OCI-LY7 (cell line): ENCODE measurements at regions not wholly inside any gene's neighbourhood (a gene's known extent, or its start where the extent isn't known, plus 50 kb on each side); places are given as distances from the start of the nearest gene placed in this dataset.

Experiments used
- BruUV-seq: library from RNA; stranded (reverse); fragments of 400-500 nt; replicated peaks from 2 replicates; lab custom pipeline; 2021; lab: Mats Ljungman, UMichigan
- CTCF ChIA-PET: fragments of 300-600 bp; sonication (Branson Sonifier 250); formaldehyde crosslinking; loops from one replicate; lab custom pipeline; 2022; ENCODE audit warnings: antibody characterized with exemption; ENCODE audit not compliant: unreplicated experiment; lab: Charles Lee
- POLR2A ChIA-PET: fragments of 300-600 bp; sonication (Branson Sonifier 250); formaldehyde crosslinking; loops from one replicate; lab custom pipeline; 2022; ENCODE audit warnings: antibody characterized with exemption; lab: Charles Lee
- DNase-seq: peaks from one replicate; pipeline ENCODE4 v3.0.0-alpha.2; 2015; ENCODE audit warnings: low spot score
- H2AFZ ChIP-seq: fragments of 200-600 bp; sonication (generic), shearing (Covaris generic); 2 replicates; pipeline ENCODE4 v1.6.1; 2014; ENCODE audit warnings: mild to moderate bottlenecking, antibody characterized with exemption, low read length, moderate library complexity
- H3K27ac ChIP-seq: fragments of 200-600 bp; sonication (generic); 2 replicates; pipeline ENCODE4 v1.5.1; 2014; ENCODE audit warnings: mixed run types, low read depth, mild to moderate bottlenecking, moderate library complexity, low read length, inconsistent platforms; ENCODE audit not compliant: poor library complexity, severe bottlenecking
- H3K36me3 ChIP-seq: fragments of 200-600 bp; sonication (generic); 2 replicates; pipeline ENCODE4 v1.6.1; 2014; ENCODE audit warnings: mild to moderate bottlenecking, antibody characterized with exemption, low read length, moderate library complexity, mixed read lengths; ENCODE audit not compliant: insufficient read depth
- H3K4me1 ChIP-seq: fragments of 200-600 bp; sonication (generic); 2 replicates; pipeline ENCODE4 v1.5.1; 2014; ENCODE audit warnings: mild to moderate bottlenecking, low read length; ENCODE audit not compliant: insufficient read depth, poor library complexity, severe bottlenecking
- H3K4me2 ChIP-seq: fragments of 200-600 bp; sonication (generic); 2 replicates; pipeline ENCODE4 v1.6.1; 2014; ENCODE audit warnings: mild to moderate bottlenecking, low read length
- H3K4me3 ChIP-seq: fragments of 200-600 bp; sonication (generic); 2 replicates; pipeline ENCODE4 v1.5.1; 2014; ENCODE audit warnings: mild to moderate bottlenecking, low read depth, low read length; ENCODE audit not compliant: poor library complexity, severe bottlenecking
- H3K79me2 ChIP-seq: fragments of 200-600 bp; sonication (generic); 2 replicates; pipeline ENCODE4 v1.6.1; 2016; ENCODE audit warnings: low read depth, mild to moderate bottlenecking, low read length, moderate library complexity, mixed read lengths; ENCODE audit not compliant: insufficient read depth
- H3K9me2 ChIP-seq: fragments of 200-600 bp; sonication (generic); 2 replicates; pipeline ENCODE4 v1.6.1; 2016; ENCODE audit warnings: mild to moderate bottlenecking, low read length, mixed read lengths; ENCODE audit not compliant: insufficient read depth
- H3K9me3 ChIP-seq: fragments of 200-600 bp; sonication (generic); 2 replicates; pipeline ENCODE4 v1.6.1; 2014; ENCODE audit warnings: mild to moderate bottlenecking, mixed run types, low read length, mixed read lengths
- H4K20me1 ChIP-seq: fragments of 200-600 bp; sonication (generic); 2 replicates; pipeline ENCODE4 v1.6.1; 2014; ENCODE audit warnings: mild to moderate bottlenecking, antibody characterized with exemption, low read length, moderate library complexity, mixed read lengths; ENCODE audit not compliant: insufficient read depth
- EZH2phosphoT487 ChIP-seq: fragments of 200-600 bp; sonication (generic); IDR thresholded peaks from 2 replicates; pipeline ENCODE4 v1.6.1; 2018; ENCODE audit warnings: low read depth, borderline replicate concordance, mild to moderate bottlenecking, mixed run types, antibody characterized with exemption, low read length, moderate library complexity, mixed read lengths
- intact Hi-C: fragments of 100-400 bp; cut with micrococcal nuclease; formaldehyde crosslinking; loops from one replicate; pipeline ENCODE4 v1.10.0; 2022; ENCODE audit not compliant: unreplicated experiment
- TF ChIP-seq, protein P1 (sequence below): fragments of 200-600 bp; sonication (generic); conservative IDR thresholded peaks from 2 replicates; pipeline ENCODE4 v1.5.1; 2014; ENCODE audit warnings: mild to moderate bottlenecking, antibody characterized with exemption, low read length, moderate library complexity, mixed read lengths

- H3K36me3 ChIP-seq: no peaks in the 10 kb centered on the region
- no peak overlapping the region for H2AFZ ChIP-seq
- DNase-seq: no peak
- intact Hi-C loops: no loop called here
- no peaks in the 10 kb centered on the region for H3K9me3 ChIP-seq
- no peaks in the 10 kb centered on the region for H3K79me2 ChIP-seq
- ChIA-PET POLR2A (interaction anchor here (2.3 kb wide), 1 partner anchor 30 kb away, joined by 7 read pairs; no protein-coding TSS in a partner anchor), CTCF (no interaction called here)
- no peak overlapping the region for H3K4me2 ChIP-seq
- H4K20me1 ChIP-seq: no peaks in the 10 kb centered on the region
- no peak overlapping the region for H3K27ac ChIP-seq
- TF ChIP-seq, protein P1, sequence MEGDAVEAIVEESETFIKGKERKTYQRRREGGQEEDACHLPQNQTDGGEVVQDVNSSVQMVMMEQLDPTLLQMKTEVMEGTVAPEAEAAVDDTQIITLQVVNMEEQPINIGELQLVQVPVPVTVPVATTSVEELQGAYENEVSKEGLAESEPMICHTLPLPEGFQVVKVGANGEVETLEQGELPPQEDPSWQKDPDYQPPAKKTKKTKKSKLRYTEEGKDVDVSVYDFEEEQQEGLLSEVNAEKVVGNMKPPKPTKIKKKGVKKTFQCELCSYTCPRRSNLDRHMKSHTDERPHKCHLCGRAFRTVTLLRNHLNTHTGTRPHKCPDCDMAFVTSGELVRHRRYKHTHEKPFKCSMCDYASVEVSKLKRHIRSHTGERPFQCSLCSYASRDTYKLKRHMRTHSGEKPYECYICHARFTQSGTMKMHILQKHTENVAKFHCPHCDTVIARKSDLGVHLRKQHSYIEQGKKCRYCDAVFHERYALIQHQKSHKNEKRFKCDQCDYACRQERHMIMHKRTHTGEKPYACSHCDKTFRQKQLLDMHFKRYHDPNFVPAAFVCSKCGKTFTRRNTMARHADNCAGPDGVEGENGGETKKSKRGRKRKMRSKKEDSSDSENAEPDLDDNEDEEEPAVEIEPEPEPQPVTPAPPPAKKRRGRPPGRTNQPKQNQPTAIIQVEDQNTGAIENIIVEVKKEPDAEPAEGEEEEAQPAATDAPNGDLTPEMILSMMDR: no peak
- no peak for TF ChIP-seq EZH2phosphoT487
- no peaks in the 10 kb centered on the region for H3K4me1 ChIP-seq
- no peaks in the 10 kb centered on the region for H3K9me2 ChIP-seq
- no peak overlapping the region for H3K4me3 ChIP-seq
- BruUV-seq: no TSS peak
Observed at GRCh38 chr19:27896091-27896490, 1316.9 kb downstream of the UQCRFS1 start.

- no peaks in the 10 kb centered on the region for H3K9me2 ChIP-seq
- H2AFZ ChIP-seq: no peak overlapping the region
- H3K4me1 ChIP-seq: no peaks in the 10 kb centered on the region
- no TSS peak for BruUV-seq
- no peak overlapping the region for H3K27ac ChIP-seq
- no peaks in the 10 kb centered on the region for H4K20me1 ChIP-seq
- no peak for DNase-seq
- no peaks in the 10 kb centered on the region for H3K9me3 ChIP-seq
- no peaks in the 10 kb centered on the region for H3K79me2 ChIP-seq
- H3K4me2 ChIP-seq: no peak overlapping the region
- CTCF ChIA-PET: no interaction called here
- no peaks in the 10 kb centered on the region for H3K36me3 ChIP-seq
- POLR2A ChIA-PET: interaction anchor here (2.3 kb wide), 1 partner anchor 31 kb away, joined by 7 read pairs; no protein-coding TSS in a partner anchor
- H3K4me3 ChIP-seq: no peak overlapping the region
- intact Hi-C loops: no loop called here
- TF ChIP-seq EZH2phosphoT487: no peak
- TF ChIP-seq, protein P1: no peak
Observed at GRCh38 chr19:27894906-27895754, 1317.8 kb downstream of the UQCRFS1 start.

DNA sequence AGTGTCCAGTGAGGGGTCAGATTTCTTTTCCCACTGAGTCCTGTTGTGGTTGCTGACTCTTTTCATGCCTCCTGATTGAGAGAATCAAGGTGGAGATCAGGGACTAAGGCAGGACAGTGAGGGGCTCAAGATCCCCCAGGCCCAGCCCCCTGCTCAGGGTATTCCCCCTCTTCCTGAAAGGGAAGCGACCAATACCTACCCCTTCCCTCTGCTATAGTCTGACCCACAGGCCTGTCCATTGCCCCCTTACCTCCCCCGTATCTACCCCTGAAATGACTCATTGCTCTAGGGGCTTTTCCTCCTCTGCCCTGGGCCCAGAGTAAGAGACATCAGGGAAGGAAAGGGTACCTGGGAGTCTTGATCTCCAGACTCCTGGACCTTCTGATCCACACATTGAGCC, 1320.5 kb downstream of the UQCRFS1 start:
- no peaks in the 10 kb centered on the region for H3K36me3 ChIP-seq
- no peaks in the 10 kb centered on the region for H3K4me1 ChIP-seq
- intact Hi-C loops: no loop called here
- TF ChIP-seq, protein P1: no peak
- no peak for TF ChIP-seq EZH2phosphoT487
- ChIA-PET POLR2A (no interaction called here), CTCF (no interaction called here)
- no peak overlapping the region for H2AFZ ChIP-seq
- no peaks in the 10 kb centered on the region for H3K79me2 ChIP-seq
- DNase-seq: no peak
- H3K4me2 ChIP-seq: no peak overlapping the region
- H3K9me2 ChIP-seq: no peaks in the 10 kb centered on the region
- H3K27ac ChIP-seq: no peak overlapping the region
- no TSS peak for BruUV-seq
- H3K4me3 ChIP-seq: no peak overlapping the region
- no peaks in the 10 kb centered on the region for H3K9me3 ChIP-seq
- no peaks in the 10 kb centered on the region for H4K20me1 ChIP-seq
